Activated CD8-positive, alpha-beta memory T cell treated with anti-CD3 and anti-CD28 coated beads for 36 hours (primary cell): ENCODE measurements at regions not wholly inside any gene's neighbourhood (a gene's known extent, or its start where the extent isn't known, plus 50 kb on each side); places are given as distances from the start of the nearest gene placed in this dataset.
"Not testable (repeated sequence)": the region's sequence is repeated elsewhere in the genome, so short reads cannot be mapped to it uniquely, and the experiment has no call there.

ENCODE experiments used
- CTCF ChIA-PET: fragments of 350-600 bp; sonication (Branson Sonifier 250); formaldehyde crosslinking; loops from one replicate; lab custom pipeline; 2021; ENCODE audit warnings: antibody characterized with exemption; lab: Charles Lee
- POLR2A ChIA-PET: fragments of 350-600 bp; sonication (Branson Sonifier 250); formaldehyde crosslinking; loops from one replicate; lab custom pipeline; 2021; ENCODE audit warnings: antibody characterized with exemption; lab: Charles Lee

DNA sequence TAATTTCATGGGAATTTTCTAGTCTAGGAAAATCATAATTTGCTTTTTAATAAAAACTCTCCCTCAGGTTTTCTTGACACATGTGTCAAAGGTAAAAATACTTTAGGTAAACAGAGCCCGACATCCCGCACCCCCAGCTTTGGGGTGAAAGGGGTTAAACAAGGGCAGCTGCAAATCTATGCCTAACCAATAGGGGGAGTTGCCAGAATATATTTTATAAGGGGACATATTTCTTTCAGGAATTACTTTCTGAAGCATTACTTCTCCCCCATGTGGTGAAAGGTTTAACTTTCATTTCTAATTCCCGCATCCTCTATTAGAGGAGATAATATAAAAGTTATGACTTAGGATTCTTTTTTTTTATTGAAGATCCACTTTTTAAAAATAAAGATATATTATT, 53.9 kb upstream of the HEPH start:
- ChIA-PET CTCF (interaction anchor here (0.6 kb wide), 1 partner anchor 891 kb away, joined by 3 read pairs; no protein-coding TSS in a partner anchor), POLR2A (no interaction called here)

DNA sequence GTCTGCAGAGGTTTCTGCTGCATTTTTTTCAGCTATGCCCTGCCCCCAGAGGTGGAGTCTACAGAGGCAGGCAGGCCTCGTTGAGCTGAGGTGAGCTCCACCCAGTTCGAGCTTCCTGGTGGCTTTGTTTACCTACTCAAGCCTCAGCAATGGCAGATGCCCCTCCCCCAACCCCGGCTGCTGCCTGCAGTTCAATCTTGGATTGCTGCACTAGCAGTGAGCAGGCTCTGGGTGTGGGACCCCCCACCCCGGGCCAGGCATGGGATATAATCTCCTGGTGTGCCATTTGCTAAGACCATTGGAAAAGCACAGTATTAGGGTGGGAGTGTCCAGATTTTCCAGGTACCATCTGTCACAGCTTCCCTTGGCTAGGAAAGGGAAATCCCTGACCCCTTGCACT, 56.2 kb upstream of the HEPH start:
- POLR2A ChIA-PET, CTCF ChIA-PET: not testable (repeated sequence)

DNA sequence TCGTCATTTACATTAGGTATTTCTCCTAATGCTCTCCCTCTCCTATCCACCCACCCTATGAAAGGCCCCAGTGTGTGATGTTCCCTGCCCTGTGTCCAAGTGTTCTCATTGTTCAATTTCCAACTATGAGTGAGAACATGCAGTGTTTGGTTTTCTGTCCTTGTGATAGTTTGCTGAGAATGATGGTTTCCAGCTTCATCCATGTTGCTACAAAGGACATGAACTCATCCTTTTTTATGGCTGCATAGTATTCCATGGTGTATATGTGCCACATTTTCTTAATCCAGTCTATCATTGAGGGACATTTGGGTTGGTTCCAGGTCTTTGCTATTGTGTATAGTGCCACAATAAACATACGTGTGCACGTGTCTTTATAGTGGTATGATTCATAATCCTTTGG, 61.6 kb upstream of the HEPH start:
- POLR2A ChIA-PET, CTCF ChIA-PET: not testable (repeated sequence)

DNA sequence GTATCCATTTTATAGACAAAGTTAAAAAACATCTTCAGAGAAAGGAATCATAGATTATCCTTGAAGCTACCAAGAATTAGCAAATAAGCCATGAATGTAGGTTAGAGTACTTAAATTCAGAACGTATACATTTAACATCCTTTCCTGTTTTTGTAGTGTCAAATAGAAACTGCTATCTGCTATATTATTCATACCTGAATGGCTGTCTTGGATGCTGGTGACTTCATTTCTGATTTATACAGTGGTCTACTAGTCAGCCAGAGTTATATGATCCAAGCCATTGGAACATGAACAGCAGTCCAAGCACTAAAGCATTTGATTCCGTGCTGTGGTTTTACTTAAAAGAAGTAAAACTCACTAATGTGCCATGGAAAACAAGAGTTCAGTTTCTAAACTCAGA, 58.3 kb upstream of the VSIG4 start:
- POLR2A ChIA-PET: no interaction called here
- CTCF ChIA-PET: no interaction called here

DNA sequence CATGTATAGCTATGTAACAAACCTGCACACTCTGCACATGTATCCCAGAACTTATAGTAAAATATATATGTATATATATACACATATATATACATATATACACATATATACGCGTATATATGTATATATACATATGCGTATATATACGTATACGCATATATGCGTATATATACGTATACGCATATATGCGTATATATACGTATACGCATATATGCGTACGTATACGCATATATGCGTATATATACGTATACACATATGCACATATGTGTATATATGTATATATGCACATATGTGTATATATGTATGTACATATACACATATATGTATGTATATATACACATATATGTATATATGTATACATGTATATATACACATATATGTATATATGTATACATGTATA, 57.1 kb upstream of the VSIG4 start:
- POLR2A ChIA-PET, CTCF ChIA-PET: not testable (repeated sequence)

DNA sequence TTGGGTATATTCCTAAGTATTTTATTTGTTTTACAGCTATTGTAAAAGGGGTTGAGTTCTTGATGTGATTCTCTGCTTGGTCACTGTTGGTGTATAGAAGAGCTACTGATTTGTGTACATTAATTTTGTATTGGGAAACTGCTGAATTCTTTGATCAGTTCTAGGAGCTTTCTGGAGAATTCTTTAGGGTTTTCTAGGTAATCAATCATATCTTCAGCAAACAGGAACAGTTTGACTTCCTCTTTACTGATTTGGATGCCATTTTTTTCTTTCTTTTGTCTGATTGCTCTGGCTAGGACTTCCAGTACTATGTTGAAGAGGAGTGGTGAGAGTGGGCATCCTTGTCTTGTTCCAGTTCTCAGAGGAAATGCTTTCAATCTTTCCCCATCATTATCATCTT, 50.1 kb upstream of the VSIG4 start:
- POLR2A ChIA-PET: not testable (repeated sequence)

More for the DNA sequence above, 50.1 kb upstream of the VSIG4 start:
- CTCF ChIA-PET: not testable (repeated sequence)
